DND-41 (cell line): ENCODE measurements at regions not wholly inside any gene's neighbourhood (a gene's known extent, or its start where the extent isn't known, plus 50 kb on each side); places are given as distances from the start of the nearest gene placed in this dataset.

ENCODE experiments used
- EZH2 ChIP-seq: IDR thresholded peaks from 3 replicates; pipeline ENCODE4 v1.6.1; 2012; ENCODE audit warnings: borderline replicate concordance, low read depth, mild to moderate bottlenecking, moderate library complexity, low read length, inconsistent platforms; ENCODE audit not compliant: severe bottlenecking
- TF ChIP-seq, protein P1 (sequence below): IDR thresholded peaks from 2 replicates; pipeline ENCODE4 v1.5.1; 2012; ENCODE audit warnings: borderline replicate concordance, low read length, moderate library complexity, mild to moderate bottlenecking; ENCODE audit not compliant: poor library complexity, severe bottlenecking; ENCODE audit errors: extremely low read depth

DNA sequence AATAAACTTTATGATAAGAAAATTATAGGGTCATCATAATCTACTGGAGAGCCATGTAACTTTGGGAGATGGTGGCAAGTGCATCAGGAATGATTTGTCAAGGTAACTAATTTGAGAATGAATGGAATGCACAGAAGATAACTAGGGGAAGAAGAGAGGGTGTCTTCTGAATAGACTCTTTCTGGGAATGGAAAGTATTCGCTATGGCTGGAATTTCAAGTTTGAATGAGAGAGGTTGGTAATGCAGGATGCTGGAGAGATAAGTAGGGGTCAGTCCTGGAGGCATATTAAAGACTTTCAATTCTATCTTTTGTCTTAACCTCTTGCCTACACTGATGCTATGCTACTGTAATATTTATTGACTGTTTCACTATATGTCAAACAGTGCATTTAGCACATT is 714.2 kb downstream of the CETN3 start:
- TF ChIP-seq, protein P1, sequence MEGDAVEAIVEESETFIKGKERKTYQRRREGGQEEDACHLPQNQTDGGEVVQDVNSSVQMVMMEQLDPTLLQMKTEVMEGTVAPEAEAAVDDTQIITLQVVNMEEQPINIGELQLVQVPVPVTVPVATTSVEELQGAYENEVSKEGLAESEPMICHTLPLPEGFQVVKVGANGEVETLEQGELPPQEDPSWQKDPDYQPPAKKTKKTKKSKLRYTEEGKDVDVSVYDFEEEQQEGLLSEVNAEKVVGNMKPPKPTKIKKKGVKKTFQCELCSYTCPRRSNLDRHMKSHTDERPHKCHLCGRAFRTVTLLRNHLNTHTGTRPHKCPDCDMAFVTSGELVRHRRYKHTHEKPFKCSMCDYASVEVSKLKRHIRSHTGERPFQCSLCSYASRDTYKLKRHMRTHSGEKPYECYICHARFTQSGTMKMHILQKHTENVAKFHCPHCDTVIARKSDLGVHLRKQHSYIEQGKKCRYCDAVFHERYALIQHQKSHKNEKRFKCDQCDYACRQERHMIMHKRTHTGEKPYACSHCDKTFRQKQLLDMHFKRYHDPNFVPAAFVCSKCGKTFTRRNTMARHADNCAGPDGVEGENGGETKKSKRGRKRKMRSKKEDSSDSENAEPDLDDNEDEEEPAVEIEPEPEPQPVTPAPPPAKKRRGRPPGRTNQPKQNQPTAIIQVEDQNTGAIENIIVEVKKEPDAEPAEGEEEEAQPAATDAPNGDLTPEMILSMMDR, result no peak
- TF ChIP-seq EZH2, result no peak
